ENCODE measurements at regions not wholly inside any gene's neighbourhood (a gene's known extent, or its start where the extent isn't known, plus 50 kb on each side); places are given as distances from the start of the nearest gene placed in this dataset.

- no peak for DNase-seq
Observed at GRCh38 chr3:124453189-124453588, 277.1 kb upstream of the UMPS start.

- DNase-seq, result no peak
Observed at GRCh38 chr3:124455891-124456290, 274.4 kb upstream of the UMPS start.

- no peak for DNase-seq
Observed at GRCh38 chr3:124456506-124456905, 273.7 kb upstream of the UMPS start.

- no peak for DNase-seq
Observed at GRCh38 chr3:124459678-124460077, 270.6 kb upstream of the UMPS start.

- DNase-seq, result no peak
Observed at GRCh38 chr3:124461126-124461525, 269.1 kb upstream of the UMPS start.

- DNase-seq, result no peak
Observed at GRCh38 chr3:124461838-124462632, 268.2 kb upstream of the UMPS start.

GRCh38 chr3:124463234-124463633, 267.0 kb upstream of the UMPS start:
- DNase-seq, result no peak

GRCh38 chr3:124467980-124468902, 262.0 kb upstream of the UMPS start:
- no peak for DNase-seq

- DNase-seq, result no peak
Observed at GRCh38 chr3:124469555-124469954, 260.7 kb upstream of the UMPS start.

GRCh38 chr3:124478830-124479229, 251.4 kb upstream of the UMPS start:
- no peak for DNase-seq

- DNase-seq, result no peak
Observed at GRCh38 chr3:124483915-124484470, 246.3 kb upstream of the UMPS start.

GRCh38 chr3:124486324-124486723, 243.9 kb upstream of the UMPS start:
- DNase-seq, result no peak

GRCh38 chr3:124489506-124489905, 240.7 kb upstream of the UMPS start:
- no peak for DNase-seq

- no peak for DNase-seq
Observed at GRCh38 chr3:124491098-124491497, 239.2 kb upstream of the UMPS start.

GRCh38 chr3:124491875-124492274, 238.4 kb upstream of the UMPS start:
- no peak for DNase-seq

- no peak for DNase-seq
Observed at GRCh38 chr3:124492824-124493223, 237.4 kb upstream of the UMPS start.

- DNase-seq, result no peak
Observed at GRCh38 chr3:124496061-124496460, 234.2 kb upstream of the UMPS start.

GRCh38 chr3:124497487-124497886, 232.8 kb upstream of the UMPS start:
- no peak for DNase-seq

- DNase-seq, result no peak
Observed at GRCh38 chr3:124498891-124499290, 231.4 kb upstream of the UMPS start.

GRCh38 chr3:124504332-124505059, 225.8 kb upstream of the UMPS start:
- no peak for DNase-seq

GRCh38 chr3:124509884-124510283, 220.4 kb upstream of the UMPS start:
- DNase-seq, result no peak

- DNase-seq, result no peak
Observed at GRCh38 chr3:124510290-124510689, 220.0 kb upstream of the UMPS start.
